A673 (cell line): ENCODE measurements at regions not wholly inside any gene's neighbourhood (a gene's known extent, or its start where the extent isn't known, plus 50 kb on each side); places are given as distances from the start of the nearest gene placed in this dataset.

Experiments
- CTCF ChIP-seq: fragments of 300-800, 200-600 bp; sonication (generic); conservative IDR thresholded peaks from 2 replicates; pipeline ENCODE4 v1.5.1; 2017; ENCODE audit warnings: low read depth, mild to moderate bottlenecking, antibody characterized with exemption, low read length, moderate library complexity, mixed read lengths
- EZH2 ChIP-seq: fragments of 200-600 bp; sonication (generic); IDR thresholded peaks from 2 replicates; pipeline ENCODE4 v1.6.1; 2017; ENCODE audit warnings: borderline replicate concordance, low read depth, mild to moderate bottlenecking, mixed read lengths, antibody characterized with exemption, low read length; ENCODE audit not compliant: poor library complexity, severe bottlenecking

GRCh38 chr1:170375082-170375723 is 156.8 kb upstream of the GORAB start:
- no peak for TF ChIP-seq CTCF
- no peak for TF ChIP-seq EZH2
